Activated T-cell treated with anti-CD3 and anti-CD28 coated beads, Interleukin-2, amount 50 U/mL, for 48 hours (primary cell): ENCODE measurements at regions not wholly inside any gene's neighbourhood (a gene's known extent, or its start where the extent isn't known, plus 50 kb on each side); places are given as distances from the start of the nearest gene placed in this dataset.

ENCODE experiments used
- DNase-seq, 2 experiments: peaks; one replicate each; pipeline ENCODE4 v3.0.0-alpha.2; 2020

DNA sequence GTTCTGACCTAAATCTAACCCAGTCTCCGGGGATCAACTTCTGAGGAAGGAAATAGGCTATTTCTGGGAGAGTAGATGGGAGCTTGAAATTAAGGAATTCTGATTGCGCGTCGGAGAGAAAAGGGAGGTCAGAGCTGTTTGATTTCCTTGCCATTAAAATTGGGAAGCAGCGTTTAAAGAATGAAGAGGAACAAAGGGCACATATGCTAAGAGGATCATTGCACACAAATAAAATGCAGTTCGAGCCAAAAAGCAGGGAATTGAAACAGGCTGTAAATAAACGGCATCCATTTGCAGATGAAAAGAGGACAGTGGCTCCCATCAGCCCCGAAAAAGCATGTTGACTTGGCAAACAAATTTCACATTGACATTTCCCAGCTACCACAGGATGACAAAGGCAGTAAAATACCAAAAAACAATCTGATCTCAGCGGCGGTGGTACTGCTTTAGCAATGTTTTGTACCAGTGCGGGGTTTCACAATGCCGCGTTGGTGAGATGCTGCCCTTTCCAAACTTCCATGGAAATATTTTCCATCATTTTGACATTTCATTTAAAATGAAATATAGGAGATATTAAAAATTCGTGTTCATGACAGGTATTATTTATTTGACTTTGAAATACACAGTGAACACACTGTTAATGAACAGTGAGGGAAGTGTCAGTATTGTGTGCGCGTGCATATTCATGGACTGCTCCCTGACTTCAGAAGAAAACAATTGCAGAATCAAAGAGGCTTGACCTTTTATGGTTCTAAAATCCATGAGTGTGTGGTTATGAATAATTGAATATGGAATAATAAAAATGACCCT is 108.8 kb downstream of the SQOR start:
- no peak for DNase-seq

DNA sequence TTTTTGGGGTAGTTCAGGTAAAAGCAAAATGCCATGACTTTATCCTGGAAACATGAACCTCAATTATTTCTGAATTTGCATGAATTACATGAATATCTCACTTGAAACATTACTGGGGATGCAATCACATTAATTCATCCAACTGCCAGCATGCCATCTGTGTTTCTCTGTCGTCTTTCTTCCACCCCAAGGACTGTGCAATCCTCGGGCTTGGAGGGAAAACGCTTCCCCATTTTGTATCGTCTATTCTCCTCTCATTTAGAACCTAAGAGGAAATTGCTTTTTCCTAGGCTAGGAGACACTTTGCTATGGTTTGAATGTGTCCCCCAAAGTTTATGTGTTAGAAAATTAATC is 109.4 kb downstream of the SQOR start:
- no peak for DNase-seq

DNA sequence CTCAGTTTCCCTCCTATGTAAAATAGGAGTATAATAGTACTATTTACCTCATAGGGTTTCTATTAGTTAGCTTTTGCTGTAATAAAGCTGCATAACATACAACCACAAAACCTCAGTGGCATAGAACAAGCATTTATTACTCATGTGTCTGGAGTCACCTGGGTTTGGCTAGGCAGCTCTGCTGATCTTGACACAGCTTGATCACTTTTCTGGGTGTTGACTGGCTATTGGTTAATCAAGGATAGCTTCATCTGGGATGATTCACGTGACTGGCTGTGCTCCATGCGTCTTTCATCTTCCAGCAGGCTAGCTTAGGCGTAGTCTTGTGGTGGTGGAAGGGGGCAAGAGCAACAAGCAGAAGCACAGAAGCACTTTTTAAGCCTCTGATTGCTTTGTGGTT is 112.6 kb downstream of the SQOR start:
- no peak for DNase-seq

DNA sequence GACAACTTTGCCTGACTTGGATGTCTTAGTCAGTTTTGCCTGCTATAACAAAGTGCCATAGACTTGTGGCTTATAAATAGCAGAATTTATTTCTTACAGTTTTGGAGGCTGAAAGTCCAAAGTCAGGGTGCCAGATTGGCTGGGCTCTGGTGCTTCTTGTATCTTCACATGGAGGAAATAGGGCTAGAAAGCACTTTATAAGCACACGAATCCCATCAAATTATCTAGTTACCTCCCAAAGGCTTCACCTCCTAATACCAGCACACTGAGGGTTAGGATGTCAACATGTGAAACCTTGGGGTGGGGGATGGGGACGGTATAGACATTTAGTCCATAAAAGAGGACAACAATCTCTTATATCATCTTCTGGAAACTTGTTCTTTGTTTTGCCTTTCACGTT is 116.8 kb downstream of the SQOR start:
- DNase-seq = no peak

- DNase-seq = no peak
These were observed 125.1 kb downstream of the SQOR start for GRCh38 chr15:45759936-45760335.

DNA sequence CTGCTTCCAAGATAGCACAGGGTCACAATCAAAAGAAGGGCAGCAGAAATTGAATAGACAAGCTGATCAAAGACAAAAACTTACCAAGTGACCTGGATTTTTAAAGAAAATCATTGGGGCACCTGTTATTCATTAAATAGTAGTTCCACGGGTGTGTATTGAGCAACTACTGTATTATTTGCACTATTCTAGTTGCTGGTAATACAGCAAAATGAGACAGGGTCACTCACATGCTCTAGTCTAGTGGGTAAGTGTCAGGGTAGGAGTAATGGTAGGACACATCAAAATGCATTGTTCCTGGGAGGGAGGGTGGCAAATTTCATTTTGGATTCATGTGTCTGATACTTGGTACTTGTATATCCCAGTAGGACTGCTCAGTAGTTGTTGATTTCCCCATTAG is 127.9 kb downstream of the SQOR start:
- DNase-seq = no peak

DNA sequence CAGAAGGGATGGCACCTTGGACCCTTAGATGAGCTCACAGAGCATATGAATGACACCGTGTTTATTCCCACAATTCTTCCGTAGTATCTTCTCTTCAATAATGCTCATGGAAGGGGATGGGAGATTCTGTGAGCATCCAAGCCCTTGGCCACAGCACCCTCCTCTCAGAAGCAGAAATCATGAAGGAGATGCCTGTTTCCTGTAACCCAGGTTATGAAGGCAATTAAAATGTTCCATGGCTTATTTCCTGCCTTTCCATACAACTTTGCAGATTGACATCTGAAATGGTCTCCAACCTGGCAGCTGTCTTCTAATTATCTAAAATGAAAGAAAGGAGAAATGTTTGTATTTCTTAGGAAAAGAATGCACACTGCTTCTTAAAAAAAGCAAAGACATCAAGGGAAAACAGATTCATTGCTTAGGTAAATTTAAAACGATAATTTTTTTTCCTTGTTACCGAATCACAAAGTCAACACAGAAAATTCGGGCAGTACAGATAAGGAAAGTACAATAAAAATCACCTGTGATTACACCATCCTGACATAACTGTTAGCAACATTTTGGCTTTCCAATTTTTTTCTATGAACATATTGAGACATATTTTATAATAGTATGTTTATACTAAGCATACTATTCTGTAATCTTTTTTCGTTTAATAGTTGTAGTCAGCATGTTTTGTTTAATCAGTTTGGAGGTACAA is 128.5 kb downstream of the SQOR start:
- DNase-seq = no peak

DNA sequence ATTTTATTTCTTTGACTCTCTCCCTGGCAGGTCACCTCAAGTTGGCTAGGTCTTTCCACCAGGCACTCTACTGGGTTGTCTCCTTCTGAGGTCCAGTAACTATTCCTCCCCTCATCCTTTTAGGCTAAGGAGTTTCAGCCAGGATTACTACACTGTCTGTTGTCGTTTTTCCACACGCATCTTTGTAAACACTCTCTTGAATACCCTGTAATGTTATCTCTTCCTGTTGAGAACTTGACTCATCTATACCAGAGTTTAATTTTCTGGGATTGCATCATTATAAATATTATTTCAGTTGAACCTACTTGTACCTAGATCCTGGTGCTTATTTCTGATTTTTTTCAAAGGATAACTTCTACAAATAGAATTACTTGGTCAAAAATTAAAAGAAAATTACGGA is 138.3 kb downstream of the SQOR start:
- no peak for DNase-seq

DNA sequence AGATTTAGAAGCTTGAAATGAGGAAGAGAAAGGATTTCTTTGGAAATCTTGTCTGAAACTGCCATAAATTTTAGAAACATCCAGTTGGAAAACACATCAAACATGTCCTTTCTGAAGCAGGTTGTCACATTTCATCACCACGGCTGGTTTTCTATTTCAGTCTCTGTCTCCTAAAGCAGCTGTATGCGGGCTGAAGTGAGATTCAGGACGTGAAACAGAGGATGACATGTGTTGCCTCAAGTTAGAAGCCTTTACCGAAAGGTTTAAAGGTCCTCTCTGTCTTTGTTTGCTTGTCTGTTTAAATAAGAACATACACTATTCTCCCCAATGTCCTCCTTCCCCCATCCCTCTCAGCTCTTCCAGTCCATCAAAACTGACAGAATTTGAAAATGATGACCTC is 141.9 kb downstream of the SQOR start:
- no peak for DNase-seq

GRCh38 chr15:45777781-45778180 is 143.0 kb downstream of the SQOR start:
- no peak for DNase-seq

DNA sequence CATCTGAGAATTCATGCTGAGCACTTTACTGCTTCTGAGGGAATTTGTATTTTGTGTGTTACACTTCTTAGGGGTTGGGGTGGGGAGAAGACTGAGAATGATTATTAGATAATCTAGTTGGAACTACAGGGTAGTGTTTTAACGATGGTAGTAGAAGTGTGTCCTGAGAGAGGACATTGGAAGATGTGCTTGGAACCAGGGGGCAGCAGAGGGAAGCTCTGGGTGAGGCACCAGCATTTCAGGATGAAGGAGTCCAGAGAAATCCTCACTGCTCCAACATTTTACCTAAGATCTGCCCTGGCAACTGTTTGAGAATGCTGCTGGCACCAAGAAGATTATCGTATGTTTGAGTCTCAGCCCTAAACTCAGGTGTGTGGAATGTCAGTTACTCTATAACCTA is 145.5 kb downstream of the SQOR start:
- no peak for DNase-seq

DNA sequence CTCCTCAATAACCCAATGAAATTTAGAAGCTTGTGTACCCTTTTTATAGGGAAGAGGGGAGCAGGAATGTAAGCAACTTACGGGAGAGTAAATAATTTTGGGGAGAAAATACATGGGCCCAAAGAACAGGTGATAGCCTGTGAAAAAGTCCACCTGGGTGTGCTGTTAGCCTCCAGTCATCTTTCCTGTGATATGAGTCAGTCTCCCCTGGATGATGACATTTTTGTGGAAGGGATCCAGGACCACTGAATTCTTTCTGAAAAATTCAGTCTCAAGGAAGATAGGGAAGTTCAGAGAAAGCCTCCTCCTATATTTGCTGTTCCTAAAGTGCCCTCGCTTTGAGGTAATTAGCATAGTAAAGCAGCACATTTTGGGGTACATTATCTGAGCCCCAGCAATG is 149.8 kb downstream of the SQOR start:
- DNase-seq = no peak

- no peak for DNase-seq
These were observed 151.1 kb downstream of the SQOR start for GRCh38 chr15:45785897-45786296.

GRCh38 chr15:45790325-45790943 is 155.6 kb downstream of the SQOR start:
- DNase-seq = peak in 1 of 2 experiments; percentile 20

GRCh38 chr15:45794304-45794703 is 159.5 kb downstream of the SQOR start:
- no peak for DNase-seq

GRCh38 chr15:45794712-45795439 is 160.0 kb downstream of the SQOR start:
- DNase-seq = no peak

DNA sequence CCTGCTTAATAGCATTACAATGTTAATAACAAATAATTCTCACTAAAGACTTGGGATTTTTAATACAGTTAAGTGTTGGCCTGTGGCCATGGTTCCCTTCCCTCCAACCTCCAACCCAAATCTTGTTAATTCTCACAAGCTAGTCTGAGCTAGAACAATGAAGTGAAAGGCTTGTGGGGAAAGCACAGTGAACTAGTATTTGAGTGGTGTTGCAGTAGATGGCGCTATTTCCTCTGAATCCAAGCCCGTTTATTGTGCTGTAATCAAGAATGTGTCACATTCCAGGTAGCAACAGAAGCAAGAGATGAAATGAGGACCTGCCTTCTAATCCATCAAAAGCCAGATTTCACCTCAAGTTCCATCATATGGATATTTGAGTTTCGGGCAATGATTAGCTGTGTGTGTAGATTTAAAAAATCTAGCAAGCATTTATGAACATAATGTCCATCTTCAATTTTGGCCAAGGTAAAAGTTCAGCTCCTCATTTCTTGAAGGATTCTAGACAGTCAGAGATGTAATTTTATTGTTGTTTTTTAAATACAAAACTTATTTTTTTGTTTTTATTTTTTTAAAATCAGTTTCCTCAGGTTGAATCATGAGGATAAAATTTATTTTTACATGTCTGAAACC is 160.7 kb downstream of the SQOR start:
- no peak for DNase-seq

GRCh38 chr15:45796433-45796832 is 161.6 kb downstream of the SQOR start:
- DNase-seq = no peak

DNA sequence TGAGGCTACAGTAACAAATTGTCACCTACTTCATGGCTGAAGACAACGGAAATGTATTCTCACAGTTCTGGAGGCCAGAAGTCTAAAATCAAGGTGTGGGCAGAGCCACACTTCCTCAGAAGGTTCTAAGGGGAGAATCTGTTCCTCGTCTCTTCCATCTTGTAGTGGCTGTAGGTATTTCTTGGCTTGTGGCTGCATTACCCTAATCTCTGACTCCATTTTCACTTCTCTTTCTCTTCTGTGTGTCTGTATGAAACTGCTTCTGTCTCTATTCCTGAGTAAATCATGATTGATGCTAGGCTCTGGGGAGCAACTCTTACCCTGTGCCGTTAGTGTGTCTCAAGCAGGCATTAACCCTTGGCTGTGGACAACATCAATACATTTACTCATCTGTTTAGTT is 164.7 kb downstream of the SQOR start:
- no peak for DNase-seq

DNA sequence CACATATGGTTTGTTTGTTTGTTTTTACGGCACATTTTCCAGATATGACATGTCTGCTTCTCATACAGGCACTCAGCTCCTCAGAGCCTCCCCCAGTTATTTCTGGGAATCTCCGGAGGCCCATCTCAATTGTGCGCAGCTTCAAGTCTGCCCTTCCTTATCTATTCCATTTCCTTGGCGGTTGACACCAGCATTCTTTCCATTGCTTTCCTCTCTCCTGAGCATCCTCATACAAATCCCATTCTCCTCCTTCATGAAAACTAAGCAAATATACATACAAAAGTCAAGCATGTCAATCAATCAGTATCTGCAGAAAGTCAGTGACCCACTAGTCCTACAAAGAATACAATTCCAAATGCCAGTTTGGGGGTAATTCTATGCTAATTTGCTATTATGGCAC is 166.7 kb downstream of the SQOR start:
- DNase-seq = no peak

DNA sequence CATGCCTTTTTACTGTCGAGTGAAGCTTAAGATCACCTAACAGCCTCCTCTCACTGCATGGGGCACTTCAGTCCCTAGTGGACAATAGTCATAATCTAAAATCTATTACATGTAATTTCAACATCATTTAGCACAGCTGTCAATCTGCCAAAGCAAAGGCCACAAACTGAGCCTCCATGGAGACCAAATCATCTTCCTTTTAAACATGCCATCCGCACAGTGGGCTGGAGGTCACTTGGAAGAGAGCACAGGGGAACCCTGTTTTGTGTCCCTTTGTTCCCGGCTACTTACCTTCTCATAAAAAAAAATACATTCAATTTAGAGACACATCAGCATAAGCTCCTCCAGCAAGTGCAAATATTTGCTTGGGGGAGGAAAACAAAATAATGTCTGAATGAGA is 167.3 kb downstream of the SQOR start:
- no peak for DNase-seq

DNA sequence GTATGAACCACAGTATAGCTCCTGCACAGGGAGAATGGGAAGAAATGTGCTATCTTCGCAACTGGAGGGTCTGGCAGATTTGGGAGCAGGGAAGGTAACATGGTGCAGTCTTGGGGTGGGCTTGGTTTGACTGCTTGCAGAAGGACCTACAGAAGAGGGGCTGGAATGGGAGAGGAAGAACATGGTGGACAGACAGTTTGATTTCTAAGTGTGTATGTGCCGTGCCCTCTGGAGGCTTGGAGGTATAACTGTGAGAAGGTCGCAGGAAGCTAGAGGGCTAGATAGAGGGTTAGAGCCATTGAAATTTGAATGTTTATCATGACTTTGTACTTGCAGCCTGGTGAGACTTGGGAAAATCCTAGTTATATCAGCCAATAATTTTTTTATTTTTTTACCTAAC is 169.2 kb downstream of the SQOR start:
- no peak for DNase-seq

GRCh38 chr15:45810201-45810600 is 175.4 kb downstream of the SQOR start:
- no peak for DNase-seq
